GM19372 (cell line): ENCODE measurements at regions not wholly inside any gene's neighbourhood (a gene's known extent, or its start where the extent isn't known, plus 50 kb on each side); places are given as distances from the start of the nearest gene placed in this dataset.
"Not testable (repeated sequence)": the region's sequence is repeated elsewhere in the genome, so short reads cannot be mapped to it uniquely, and the experiment has no call there.

Experiments
- ATAC-seq: cut with Tn5 transposase; IDR thresholded peaks from one replicate; pipeline ENCODE4 v1.9.1; 2021; ENCODE audit warnings: mild to moderate bottlenecking, low read depth, moderate library complexity; ENCODE audit not compliant: unreplicated experiment

DNA sequence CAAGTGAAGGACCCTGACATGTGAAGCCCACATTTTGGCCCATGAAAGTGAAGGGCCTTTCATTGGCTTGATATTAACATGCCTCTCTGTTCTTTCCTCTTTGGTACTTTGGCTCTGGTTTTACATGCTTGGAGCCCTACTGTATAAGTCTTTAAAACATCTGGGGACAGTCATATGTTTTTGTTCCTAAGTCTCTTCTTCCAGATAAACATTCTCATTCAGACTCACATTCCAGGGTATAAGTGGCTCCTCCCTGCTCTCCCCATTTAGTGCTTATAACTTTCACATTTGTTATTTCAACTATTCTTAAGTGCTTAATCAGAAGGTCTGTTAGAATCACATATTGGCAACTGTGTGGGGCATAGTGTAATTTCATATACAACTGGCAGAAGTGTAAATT is 1932.2 kb upstream of the CELF4 start:
- ATAC-seq = no peak

DNA sequence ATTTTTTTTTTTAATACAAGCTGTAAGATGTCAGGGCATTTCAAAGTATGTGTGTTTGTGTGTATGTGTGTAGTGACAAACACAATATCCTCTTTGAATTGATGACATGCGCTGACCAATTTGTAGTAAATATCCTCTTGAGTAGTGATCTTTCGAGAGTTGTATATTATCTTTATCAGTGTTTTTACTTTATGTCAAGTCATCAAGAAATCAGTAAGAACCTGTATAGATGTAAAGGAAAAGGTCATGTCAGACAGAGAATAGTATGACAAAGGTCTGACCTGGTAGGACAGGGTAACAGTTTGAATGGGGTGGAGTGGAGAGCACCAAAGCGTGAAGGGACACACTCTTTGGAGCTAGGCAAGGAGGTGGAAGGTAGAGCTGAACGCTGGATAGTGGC is 1931.4 kb upstream of the CELF4 start:
- ATAC-seq = no peak

DNA sequence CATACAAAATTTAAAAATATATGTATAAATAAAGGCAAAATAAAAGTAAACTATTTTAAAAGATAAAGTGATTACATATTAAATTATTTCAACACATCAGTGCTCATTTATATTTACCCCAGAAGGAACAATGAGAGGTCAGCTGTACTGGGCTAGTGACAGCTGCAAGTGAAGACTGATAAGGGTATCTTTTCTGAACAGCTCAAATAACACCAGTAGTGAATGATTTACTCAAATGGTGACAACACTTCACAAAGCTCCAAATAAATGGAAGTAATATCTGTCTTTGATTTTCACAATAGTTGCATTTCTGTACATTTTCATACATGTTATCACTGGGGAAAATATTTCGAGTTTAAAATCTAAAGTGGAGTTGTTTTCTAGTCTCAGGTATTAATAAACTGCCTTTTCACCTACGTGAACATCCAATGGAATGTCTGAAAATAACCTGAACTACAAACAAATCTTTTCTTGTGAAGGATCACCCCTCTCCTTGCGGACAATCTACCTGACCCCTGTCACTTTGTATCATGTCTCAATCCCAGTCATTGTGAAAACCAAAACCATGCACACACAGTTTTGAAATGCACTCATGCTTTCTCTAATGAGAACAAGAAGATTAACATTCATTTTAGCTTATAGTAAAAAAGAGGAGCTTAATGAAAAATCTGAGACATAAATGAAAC is 1928.8 kb upstream of the CELF4 start:
- ATAC-seq = no peak

DNA sequence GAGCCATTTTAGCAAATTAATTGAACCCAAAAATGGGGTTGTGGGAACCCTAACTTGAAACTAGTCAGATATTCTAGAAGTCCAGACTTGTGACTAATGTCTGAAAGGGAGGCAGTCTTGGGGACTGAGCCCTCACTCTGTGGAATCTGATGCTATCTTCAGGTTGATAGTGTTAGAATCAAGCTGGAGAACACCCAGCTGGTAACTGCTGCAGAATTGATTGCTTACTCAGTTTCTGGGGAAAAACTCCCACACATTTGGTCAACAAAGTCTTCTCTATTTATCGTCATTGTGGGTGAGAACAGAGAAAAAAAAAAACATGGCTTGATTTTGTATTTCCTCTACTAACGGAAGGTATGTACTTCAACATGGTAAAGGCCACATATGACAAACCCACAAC is 1925.8 kb upstream of the CELF4 start:
- ATAC-seq = no peak

DNA sequence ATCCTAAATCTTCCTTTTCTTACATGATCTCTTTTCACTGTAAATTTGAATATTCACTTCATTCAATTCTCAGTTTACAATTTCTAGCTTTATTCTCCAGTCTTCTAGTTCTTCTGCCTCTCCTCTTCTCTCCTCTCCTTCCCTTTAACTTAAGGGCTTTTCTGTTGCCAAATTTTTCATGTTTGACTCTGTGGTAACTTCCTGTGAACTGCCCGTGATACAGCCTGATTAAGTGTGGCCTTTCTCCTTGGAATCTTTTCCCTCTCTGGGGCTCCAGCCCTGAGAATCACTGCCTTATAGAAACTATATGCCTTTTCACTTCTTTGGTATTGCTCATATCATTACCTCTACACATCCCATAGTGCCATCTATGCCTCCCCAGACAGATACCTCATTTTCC is 1923.8 kb upstream of the CELF4 start:
- no peak for ATAC-seq

DNA sequence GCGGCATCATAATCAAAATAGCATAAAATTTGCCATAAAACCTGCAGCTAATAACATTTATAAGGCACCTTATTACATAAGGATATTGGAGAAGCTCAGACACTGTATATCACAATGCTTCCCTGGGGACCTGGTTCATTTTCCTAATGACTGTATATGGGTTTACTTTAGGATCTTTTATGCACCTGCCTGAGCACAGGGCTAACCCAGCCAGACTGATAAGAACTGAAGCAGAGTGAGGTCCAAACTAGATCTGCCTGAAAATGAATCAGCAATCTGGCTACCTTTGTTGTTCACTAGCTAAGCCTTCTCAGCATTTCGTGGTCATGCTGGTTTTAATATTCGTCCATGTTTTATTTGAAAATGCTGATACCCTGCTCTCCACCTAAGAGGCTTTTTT is 1922.3 kb upstream of the CELF4 start:
- ATAC-seq = no peak

DNA sequence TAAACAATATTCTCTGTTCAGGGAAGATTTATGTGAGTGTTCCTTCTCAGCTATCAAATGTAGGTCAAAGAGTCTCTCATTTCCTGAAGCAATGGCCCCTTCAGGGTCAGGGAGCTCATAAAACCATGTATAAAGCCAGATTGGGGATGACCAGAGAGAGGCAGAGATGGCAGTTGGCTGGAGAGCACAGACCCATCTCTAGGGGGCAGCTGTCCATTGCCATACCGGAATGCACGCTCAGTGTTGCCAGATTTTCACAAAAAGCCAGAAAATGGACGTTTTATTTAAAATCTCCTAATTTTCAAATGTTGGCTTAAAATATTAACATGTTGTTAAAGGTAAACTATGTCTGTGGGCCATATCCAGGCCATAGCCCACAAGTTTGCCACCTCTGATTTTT is 1920.7 kb upstream of the CELF4 start:
- ATAC-seq = no peak

DNA sequence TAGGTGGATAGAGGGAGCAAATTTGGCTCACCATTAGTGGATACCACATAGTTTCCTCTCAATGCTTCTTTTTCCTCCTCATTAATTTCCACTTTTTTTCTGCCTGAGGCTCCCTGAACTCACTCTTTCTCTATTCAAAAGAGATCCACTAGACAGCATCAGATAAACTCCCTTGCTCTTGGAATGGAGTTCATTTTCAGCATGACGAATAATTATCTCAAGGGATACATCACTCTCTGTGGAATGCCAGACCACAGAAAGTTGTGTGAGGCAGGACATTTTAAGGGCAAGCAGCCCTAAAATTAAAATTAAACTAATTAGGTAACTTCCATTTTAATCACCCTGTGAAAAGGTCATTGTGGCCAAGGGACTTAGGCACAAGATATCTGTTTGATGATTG is 1920.1 kb upstream of the CELF4 start:
- no peak for ATAC-seq

DNA sequence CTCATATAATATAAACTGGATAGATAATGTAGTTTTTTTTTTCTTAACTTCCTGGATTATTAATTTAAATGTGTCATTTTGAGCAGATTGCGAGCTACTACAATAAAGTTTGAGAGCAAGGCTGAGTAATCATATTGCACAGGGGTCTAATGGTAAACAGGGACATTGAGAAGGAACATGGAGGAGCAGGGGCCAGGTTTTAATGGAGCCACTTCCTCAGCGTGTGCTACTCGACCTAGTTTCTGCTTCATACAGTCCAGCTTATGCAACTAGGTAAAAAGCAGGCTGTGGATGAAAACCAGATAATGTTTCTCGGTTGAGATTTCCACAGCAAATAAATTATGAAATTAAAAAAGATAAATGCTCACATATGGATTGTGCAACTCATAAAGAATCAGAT is 1915.7 kb upstream of the CELF4 start:
- ATAC-seq = no peak

DNA sequence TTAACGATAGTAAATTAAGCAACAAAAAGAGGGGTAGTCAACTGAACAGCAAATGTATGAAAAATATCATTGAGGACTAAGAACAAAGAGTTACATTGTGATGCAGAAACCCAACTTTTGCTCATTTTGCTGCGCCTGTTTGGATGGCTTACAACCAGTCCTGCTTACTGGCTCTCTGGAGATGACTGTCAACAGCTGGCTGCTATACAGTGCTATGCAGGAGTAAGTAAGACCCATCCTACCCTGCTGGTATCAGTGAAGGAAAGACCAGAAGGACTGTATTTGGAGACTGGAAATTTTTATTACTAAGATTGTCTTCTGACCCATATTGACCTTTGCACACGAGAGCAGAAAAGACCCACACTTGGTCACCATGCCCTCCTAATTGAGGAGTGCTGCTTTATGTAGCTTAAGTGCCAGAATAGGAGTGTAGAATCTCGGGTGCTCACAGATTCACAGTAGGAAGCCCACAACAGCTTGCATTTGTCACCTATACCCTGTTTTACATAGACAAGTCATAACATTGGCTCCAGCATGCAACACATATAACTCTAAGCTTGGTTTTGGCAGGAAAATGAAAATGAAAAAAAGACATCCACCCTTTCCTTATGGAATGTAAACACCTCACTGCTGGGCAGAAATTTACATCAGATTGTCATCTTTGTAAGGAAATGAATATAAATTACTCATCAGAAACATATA is 1915.0 kb upstream of the CELF4 start:
- no peak for ATAC-seq

DNA sequence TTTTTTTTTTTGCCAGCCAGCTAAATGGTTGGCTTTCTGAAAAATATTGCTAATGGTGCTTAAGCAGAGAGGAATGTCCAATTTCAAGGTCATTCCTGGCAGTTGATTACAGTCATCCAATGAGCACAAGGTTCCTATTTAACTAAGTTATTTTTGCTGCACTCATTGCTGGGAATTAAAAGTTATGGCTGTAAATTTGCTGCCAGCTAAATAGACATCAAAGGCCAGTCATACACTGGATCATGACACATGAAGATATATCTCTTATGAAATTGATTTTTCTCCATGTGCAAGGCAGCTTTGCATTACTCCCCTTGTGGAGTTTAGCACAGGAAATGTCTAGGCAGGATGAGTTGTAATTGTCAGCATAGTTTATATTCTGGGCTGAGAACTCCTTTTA is 1898.4 kb upstream of the CELF4 start:
- no peak for ATAC-seq

DNA sequence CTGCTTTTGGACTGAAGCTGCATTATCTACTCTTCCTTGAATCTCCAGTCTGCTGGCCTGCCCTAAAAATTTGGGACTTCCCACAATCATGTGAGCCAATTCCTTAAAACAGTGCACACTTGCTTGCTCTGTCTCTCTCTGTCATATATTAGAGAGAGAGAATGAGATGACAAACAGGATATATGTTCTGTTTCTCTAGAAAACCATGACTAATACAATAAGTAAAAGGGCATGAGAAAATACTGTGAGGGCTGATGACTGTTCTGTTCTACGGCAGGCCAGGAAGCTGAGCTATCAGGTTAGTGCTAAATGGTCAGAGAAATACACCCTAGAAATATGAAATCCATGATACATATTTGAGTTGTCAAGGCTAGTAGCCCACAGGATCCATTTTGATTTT is 1896.8 kb upstream of the CELF4 start:
- no peak for ATAC-seq

DNA sequence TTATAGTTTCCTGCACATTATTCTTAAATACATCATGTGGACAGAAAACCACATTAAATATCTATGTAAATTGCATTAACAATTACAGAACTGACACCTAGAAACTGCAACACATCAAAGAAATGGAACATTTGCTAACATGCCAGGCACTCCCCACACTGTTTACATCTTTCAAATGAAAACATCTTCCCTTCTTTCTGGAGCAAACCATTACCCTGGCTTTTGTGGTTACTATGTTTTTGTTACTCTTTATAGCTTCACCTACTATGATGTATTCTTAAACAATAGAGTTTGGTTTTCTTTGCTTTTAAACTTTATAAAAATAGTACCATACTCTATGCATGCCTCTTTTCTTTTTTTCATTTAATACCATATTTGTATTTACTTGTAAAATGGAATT is 1894.5 kb upstream of the CELF4 start:
- no peak for ATAC-seq

DNA sequence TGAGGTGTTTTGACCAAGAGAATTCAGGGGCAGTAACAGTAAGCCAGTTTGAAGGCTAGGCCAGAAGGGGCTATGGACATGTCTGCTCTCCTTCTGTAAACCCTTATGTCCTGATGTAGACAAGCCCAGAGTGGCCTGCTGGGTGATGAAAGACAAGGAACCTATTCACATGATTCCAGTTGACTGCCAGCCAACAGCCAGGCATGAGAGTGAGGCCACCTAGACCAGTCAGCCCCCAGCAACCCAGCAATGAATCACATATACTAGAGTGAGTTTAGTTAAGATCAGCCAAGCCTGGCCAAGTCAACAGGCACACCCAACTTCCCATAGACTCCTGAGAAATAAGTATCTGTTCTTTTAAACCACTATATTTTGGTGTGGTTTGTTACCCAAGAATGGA is 1889.7 kb upstream of the CELF4 start:
- ATAC-seq = no peak

DNA sequence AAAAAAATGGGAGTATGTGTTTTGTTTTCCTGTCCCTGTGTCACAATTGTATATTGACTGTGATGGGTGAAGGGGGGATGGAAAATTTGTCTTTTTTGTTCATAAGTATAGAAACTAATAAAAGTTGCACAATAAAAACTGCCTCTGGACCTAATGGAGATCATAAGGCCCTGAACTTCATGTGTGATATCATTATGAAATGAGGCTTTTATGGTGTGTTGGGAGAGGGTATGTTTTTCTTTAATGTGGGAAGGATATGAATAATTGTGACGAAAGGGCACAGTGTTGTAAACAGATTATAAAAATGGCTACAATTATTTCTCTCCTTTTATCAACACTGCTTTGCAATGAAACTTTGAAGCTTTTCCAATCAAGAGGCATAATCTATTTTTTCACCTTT is 1889.3 kb upstream of the CELF4 start:
- ATAC-seq = no peak

DNA sequence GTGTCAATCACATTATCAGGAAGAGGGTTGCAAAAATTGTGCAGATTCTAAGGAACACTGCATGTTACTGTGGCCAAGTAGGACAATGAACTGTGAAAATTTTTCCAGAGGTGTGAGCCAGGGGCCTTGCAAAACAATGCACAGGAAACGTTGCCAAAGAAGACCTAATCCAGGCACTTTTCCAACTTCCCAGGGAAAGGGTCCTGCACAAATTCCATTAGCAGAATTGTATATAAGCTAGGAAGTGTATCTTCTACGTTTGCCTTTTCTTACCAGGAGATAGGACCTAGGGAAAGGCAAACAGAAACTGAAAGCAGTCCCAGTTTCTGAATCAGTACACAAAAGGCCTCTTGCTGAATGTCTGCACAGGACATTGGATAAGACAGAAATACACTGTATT is 1888.3 kb upstream of the CELF4 start:
- no peak for ATAC-seq

DNA sequence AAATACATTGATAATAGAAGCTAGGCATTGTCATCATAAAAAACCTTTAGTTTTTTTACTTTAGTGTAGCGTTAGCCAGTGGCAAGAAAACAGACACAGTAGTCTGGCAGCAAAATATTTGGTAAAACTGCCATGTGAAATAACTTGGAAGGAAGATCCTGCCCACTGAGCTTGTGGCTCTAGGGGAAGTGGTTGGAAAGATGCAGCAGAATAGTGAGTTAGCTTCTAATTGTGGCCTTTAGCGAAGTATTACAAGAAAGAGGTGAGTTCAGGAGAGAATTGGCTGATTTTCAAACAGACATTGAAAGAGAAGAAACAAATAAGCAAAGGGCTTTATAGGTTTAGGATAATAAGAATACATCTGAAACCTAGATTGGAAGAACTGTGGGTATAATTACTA is 1887.8 kb upstream of the CELF4 start:
- no peak for ATAC-seq

DNA sequence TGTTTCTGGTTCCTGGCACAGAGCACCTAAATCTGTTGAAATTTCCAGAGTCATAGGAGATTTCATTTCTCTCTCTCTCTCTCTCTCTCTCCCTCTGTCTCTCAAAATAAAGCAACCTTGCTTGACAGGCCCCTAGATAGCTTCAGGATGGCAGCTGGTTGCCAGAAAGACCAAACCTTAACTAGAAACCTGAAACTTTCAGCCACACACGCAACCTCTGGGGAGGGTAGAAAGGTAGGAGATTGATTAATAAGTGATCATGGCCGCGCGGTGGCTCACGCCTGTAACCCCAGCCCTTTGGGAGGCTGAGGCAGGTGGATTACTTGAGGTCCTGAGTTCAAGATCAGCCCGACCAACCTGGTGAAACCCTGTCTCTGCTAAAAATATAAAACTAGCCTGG is 1885.4 kb upstream of the CELF4 start:
- no peak for ATAC-seq

DNA sequence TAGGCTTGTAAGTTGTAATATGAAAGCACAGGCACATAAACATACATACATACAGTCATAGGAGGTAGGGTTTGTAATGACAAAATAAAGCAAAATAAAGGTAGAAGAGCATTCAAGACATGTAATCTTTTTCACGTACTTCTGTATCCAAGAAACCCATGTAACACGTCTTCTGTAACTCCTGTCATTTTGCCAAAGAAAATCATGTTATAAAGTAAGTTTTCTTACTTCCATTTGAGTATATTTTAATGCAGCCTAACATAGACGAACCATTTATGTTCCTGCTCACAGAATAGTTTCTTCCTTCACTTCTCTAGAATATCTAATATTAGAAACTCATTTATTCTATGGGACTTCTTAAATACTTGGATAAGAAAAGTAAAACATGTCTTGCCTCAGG is 1884.0 kb upstream of the CELF4 start:
- ATAC-seq = no peak

DNA sequence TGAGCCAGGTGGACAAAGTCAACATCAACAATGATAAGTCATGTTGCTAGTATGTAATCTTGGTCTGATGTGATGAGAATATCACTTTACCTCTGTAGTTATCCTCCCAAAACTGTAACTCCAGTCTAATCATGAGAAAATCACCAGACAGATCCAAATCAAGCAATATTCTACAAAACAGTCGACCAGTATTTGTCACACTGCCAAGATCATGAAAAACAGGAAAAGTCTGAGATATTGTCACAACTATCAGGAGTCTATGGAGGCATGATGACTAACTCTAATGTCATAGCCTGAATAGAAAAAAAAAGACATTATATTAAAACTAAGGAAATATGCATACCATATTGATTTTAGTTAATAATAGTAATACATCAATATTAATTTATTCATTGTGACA is 1883.3 kb upstream of the CELF4 start:
- ATAC-seq = no peak

DNA sequence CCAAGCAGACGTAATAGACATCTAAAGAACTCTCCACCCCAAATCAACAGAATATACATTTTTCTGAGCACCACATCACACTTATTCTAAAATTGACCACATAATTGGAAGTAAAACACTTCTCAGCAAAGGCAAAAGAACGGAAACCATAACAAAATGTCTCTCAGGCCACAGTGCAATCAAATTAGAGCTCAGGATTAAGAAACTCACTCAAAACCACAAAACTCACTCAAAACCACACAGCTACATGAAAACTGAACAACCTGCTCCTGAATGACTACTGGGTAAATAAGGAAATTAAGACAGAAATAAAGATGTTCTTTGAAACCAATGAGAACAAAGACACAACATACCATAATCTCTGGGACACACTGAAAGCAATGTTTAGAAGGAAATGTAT is 1879.4 kb upstream of the CELF4 start:
- not testable (repeated sequence) for ATAC-seq

DNA sequence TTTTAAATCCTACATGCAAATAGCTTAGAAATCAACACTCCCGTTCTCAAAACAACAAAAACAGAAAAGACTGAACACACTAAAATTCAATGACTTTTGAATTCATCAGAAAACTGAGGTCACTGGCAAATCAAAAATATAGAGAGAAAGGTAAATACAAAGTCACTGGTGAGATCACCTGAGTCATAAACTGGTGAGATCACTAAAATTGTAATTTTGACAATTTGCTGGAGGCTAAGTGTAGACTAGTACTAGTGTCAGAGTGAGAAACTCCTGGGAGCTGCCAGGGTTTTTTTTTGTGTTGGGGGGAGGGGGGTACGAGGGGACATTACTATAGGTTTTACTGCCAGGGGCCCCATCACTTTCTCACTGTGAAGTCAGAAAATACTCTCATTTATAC is 1876.0 kb upstream of the CELF4 start:
- no peak for ATAC-seq

DNA sequence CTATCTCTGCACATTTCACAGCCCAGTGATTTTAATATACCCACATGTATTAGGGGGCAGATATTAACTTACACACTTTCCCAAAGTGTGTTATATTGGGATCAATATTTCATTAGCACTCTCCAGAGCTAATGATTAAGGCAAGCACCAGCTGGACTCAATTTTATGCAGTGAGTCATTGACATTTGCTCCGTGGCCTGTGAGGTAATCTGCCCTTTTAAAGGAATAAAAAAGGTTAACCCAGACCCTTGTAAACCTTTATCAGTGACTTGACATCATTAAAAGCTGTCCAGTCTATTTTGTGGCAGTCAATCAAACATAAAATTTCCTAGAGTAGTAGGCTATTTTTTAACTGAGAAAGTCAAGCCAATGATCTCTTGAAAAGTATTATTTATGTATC is 1870.4 kb upstream of the CELF4 start:
- no peak for ATAC-seq
